Stimulated activated CD4-positive, alpha-beta T cell treated with anti-CD3 and anti-CD28 coated beads, Interleukin-4, amount 100 ng/mL, for 48 hours (primary cell): ENCODE measurements at regions not wholly inside any gene's neighbourhood (a gene's known extent, or its start where the extent isn't known, plus 50 kb on each side); places are given as distances from the start of the nearest gene placed in this dataset.
"Not testable (repeated sequence)": the region's sequence is repeated elsewhere in the genome, so short reads cannot be mapped to it uniquely, and the experiment has no call there.

Experiments
- DNase-seq, 2 donors: peaks; one replicate each; pipeline ENCODE4 v3.0.0-alpha.2; 2020; ENCODE audit warnings: low read depth in 2 of 2

GRCh38 chr2:129004940-129005490 is 686.3 kb upstream of the HS6ST1 start:
- DNase-seq = no peak

GRCh38 chr2:129006135-129006886 is 687.6 kb upstream of the HS6ST1 start:
- no peak for DNase-seq

GRCh38 chr2:129006901-129007300 is 688.2 kb upstream of the HS6ST1 start:
- no peak for DNase-seq

- no peak for DNase-seq
These were observed 689.6 kb upstream of the HS6ST1 start for GRCh38 chr2:129008055-129008880.

GRCh38 chr2:129008881-129009554 is 690.4 kb upstream of the HS6ST1 start:
- DNase-seq = no peak

- no peak for DNase-seq
These were observed 691.0 kb upstream of the HS6ST1 start for GRCh38 chr2:129009555-129010146.

GRCh38 chr2:129010262-129010661 is 691.6 kb upstream of the HS6ST1 start:
- DNase-seq = no peak

- DNase-seq = no peak
These were observed 692.9 kb upstream of the HS6ST1 start for GRCh38 chr2:129011466-129012061.

- no peak for DNase-seq
These were observed 695.8 kb upstream of the HS6ST1 start for GRCh38 chr2:129014432-129014831.

GRCh38 chr2:129015397-129016285 is 697.0 kb upstream of the HS6ST1 start:
- no peak for DNase-seq

GRCh38 chr2:129016972-129017371 is 698.3 kb upstream of the HS6ST1 start:
- DNase-seq = no peak

GRCh38 chr2:129024796-129025195 is 706.1 kb upstream of the HS6ST1 start:
- no peak for DNase-seq

GRCh38 chr2:129035992-129036391 is 717.3 kb upstream of the HS6ST1 start:
- no peak for DNase-seq

GRCh38 chr2:129043677-129044076 is 725.0 kb upstream of the HS6ST1 start:
- not testable (repeated sequence) for DNase-seq

- not testable (repeated sequence) for DNase-seq
These were observed 727.8 kb upstream of the HS6ST1 start for GRCh38 chr2:129046475-129046874.

GRCh38 chr2:129050101-129050500 is 731.4 kb upstream of the HS6ST1 start:
- DNase-seq = no peak

- DNase-seq = no peak
These were observed 736.6 kb upstream of the HS6ST1 start for GRCh38 chr2:129055242-129055641.

GRCh38 chr2:129055824-129056223 is 737.2 kb upstream of the HS6ST1 start:
- no peak for DNase-seq

- no peak for DNase-seq
These were observed 737.8 kb upstream of the HS6ST1 start for GRCh38 chr2:129056309-129056958.

- no peak for DNase-seq
These were observed 738.3 kb upstream of the HS6ST1 start for GRCh38 chr2:129056959-129057317.
